ENCODE measurements at regions not wholly inside any gene's neighbourhood (a gene's known extent, or its start where the extent isn't known, plus 50 kb on each side); places are given as distances from the start of the nearest gene placed in this dataset.

DNA sequence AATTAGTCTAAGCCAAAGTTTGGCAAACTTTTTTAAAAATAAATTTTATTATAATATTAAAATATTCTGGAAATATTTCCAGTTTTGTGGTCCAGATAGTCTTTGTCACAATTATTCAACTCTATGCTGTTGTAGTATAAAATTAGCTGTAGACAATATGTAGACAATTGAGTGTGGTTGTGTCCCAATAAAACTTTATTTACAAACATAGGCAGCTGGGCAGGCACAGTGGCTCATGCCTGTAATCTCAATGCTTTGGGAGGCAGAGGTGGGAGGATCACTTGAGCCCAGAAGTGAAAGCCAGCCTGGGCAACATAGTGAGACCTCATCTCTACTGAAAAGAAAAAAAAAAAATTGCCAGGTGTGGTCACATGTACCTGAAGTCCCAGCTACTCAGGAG, 150.5 kb upstream of the EPB41L4A start:
- Histone ChIP-seq H3K79me2 (ENCODE audit: low read length) (no peaks in the 10 kb centered on the region), H3K4me2 (ENCODE audit: low read depth, low read length, poor library complexity, severe bottlenecking) (no peak overlapping the region), H3K27me3 (ENCODE audit: low read length) (0 out of 2 replicates have a peak, but pooled peaks cover 2% of the 10 kb centered on the region), H3K9me2 (replicated peaks; ENCODE audit: insufficient read depth, low read length) (no peaks in the 10 kb centered on the region), H3K4me3 (ENCODE audit: low read length) (no peak overlapping the region), H2AFZ (ENCODE audit: low read length) (no peak overlapping the region), H3K9ac (ENCODE audit: low read length) (no peak overlapping the region), H3K4me1 (ENCODE audit: low read length) (peaks cover 14% of the 10 kb centered on the region), H3K9me3 (ENCODE audit: low read length) (peaks cover 4% of the 10 kb centered on the region; the same call in 1 of the 2 replicates), H3K36me3 (ENCODE audit: insufficient read depth, low read length) (0 out of 2 replicates have a peak, but pooled peaks cover 3% of the 10 kb centered on the region), H4K20me1 (ENCODE audit: insufficient read depth, low read depth, low read length) (no peaks in the 10 kb centered on the region), H3K27ac (ENCODE audit: low read length) (no peak overlapping the region)
- DNase-seq, result no peak

DNA sequence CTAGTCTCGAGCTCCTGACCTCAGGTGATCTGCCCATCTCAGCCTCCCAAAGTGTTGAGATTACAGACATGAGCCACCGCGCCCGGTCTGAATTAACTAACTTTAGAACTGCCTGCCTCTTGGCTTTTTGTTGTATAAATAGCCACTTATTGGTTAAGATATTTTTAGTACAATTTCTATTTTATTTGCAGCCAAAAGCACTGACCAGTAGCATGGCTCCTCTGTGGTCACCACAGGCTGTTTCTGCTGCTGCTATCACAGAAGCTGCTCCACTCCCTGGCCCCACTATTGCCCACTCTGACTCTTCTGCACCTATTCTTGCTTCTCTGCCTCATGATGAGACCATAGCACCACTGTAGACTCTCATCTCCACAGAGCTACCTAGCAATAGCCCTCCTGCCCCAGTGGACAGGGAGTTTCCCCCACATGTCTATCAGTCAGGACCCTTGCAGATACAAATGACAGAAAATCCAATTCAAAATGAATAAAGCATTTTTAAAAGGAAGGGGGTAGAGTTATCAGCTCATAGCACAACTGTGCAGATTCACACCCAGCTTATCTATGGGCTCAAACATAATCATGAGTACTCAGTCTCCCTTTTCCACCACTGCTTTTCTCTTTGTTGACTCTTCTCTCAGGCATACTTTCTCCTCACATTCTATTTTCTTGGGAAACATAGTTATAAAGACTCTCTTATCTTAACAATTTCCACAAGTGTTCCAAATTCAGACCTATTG, 151.8 kb upstream of the EPB41L4A start:
- H3K36me3 ChIP-seq (ENCODE audit: insufficient read depth, low read length), result no peaks in the 10 kb centered on the region
- H3K9ac ChIP-seq (ENCODE audit: low read length), result no peak overlapping the region
- H3K79me2 ChIP-seq (ENCODE audit: low read length), result no peaks in the 10 kb centered on the region
- H3K9me2 ChIP-seq (replicated peaks; ENCODE audit: insufficient read depth, low read length), result no peaks in the 10 kb centered on the region
- no peaks in the 10 kb centered on the region for H4K20me1 ChIP-seq (ENCODE audit: insufficient read depth, low read depth, low read length)
- DNase-seq, result no peak
- H3K9me3 ChIP-seq (ENCODE audit: low read length), result no peaks in the 10 kb centered on the region
- no peak overlapping the region for H3K4me2 ChIP-seq (ENCODE audit: low read depth, low read length, poor library complexity, severe bottlenecking)
- peaks cover 18% of the 10 kb centered on the region for H3K4me1 ChIP-seq (ENCODE audit: low read length)
- 0 out of 2 replicates have a peak, but pooled peaks cover 2% of the 10 kb centered on the region for H3K27me3 ChIP-seq (ENCODE audit: low read length)
- H3K27ac ChIP-seq (ENCODE audit: low read length), result no peak overlapping the region
- no peak overlapping the region for H3K4me3 ChIP-seq (ENCODE audit: low read length)
- no peak overlapping the region for H2AFZ ChIP-seq (ENCODE audit: low read length)

DNA sequence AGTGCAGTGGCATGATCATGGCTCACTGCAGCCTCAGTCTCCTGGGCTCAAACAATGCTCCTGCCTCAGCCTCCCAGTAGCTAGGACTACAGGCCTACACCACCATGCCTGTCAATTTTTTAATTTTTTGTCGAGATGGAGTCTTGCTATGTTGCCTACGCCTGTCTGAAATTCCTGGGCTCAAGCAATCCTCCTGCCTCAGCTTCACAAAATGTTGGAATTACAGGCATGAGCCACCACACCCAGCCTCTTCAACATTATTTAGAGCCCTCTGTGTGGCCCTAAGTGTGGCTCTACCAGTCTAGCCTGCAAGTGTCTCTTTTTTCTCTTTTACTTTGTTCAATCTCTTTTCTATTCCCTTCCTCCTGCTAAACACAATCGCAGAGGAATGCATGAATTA, 154.4 kb upstream of the EPB41L4A start:
- no peak overlapping the region for H3K4me3 ChIP-seq (ENCODE audit: low read length)
- DNase-seq, result no peak
- H2AFZ ChIP-seq (ENCODE audit: low read length), result no peak overlapping the region
- H3K9ac ChIP-seq (ENCODE audit: low read length), result no peak overlapping the region
- H3K27me3 ChIP-seq (ENCODE audit: low read length), result 0 out of 2 replicates have a peak, but pooled peaks cover 2% of the 10 kb centered on the region
- H3K4me2 ChIP-seq (ENCODE audit: low read depth, low read length, poor library complexity, severe bottlenecking), result no peak overlapping the region
- H3K79me2 ChIP-seq (ENCODE audit: low read length), result no peaks in the 10 kb centered on the region
- H3K4me1 ChIP-seq (ENCODE audit: low read length), result peaks cover 17% of the 10 kb centered on the region
- no peaks in the 10 kb centered on the region for H3K36me3 ChIP-seq (ENCODE audit: insufficient read depth, low read length)
- no peaks in the 10 kb centered on the region for H3K9me2 ChIP-seq (replicated peaks; ENCODE audit: insufficient read depth, low read length)
- no peaks in the 10 kb centered on the region for H3K9me3 ChIP-seq (ENCODE audit: low read length)
- no peaks in the 10 kb centered on the region for H4K20me1 ChIP-seq (ENCODE audit: insufficient read depth, low read depth, low read length)
- H3K27ac ChIP-seq (ENCODE audit: low read length), result no peak overlapping the region

DNA sequence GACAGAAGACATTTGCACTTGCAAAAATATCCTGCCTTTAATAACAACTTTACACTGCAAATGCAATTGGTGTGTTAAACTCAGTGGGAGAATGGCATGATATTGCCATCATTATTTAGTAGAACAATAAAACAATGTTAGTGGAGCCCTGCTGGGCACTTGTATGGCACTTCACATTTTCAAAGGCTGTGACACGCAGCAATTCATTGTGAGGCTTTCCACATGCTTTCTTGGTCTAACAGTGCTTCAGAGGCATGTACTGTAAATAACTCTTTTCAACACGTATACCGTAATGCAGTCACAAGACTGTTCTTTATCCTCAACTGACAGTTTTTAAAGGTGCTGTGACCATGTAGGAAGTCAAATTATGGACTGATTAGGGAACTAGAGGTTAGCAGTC, 155.5 kb upstream of the EPB41L4A start:
- no peaks in the 10 kb centered on the region for H4K20me1 ChIP-seq (ENCODE audit: insufficient read depth, low read depth, low read length)
- H3K4me1 ChIP-seq (ENCODE audit: low read length), result peaks cover 17% of the 10 kb centered on the region
- H3K4me3 ChIP-seq (ENCODE audit: low read length), result no peak overlapping the region
- H3K4me2 ChIP-seq (ENCODE audit: low read depth, low read length, poor library complexity, severe bottlenecking), result no peak overlapping the region
- H3K27me3 ChIP-seq (ENCODE audit: low read length), result 0 out of 2 replicates have a peak, but pooled peaks cover 2% of the 10 kb centered on the region
- H2AFZ ChIP-seq (ENCODE audit: low read length), result peak overlapping the region; percentile 46; the same call in 1 of the 2 replicates
- H3K9me2 ChIP-seq (replicated peaks; ENCODE audit: insufficient read depth, low read length), result no peaks in the 10 kb centered on the region
- DNase-seq, result no peak
- no peak overlapping the region for H3K27ac ChIP-seq (ENCODE audit: low read length)
- no peaks in the 10 kb centered on the region for H3K79me2 ChIP-seq (ENCODE audit: low read length)
- H3K36me3 ChIP-seq (ENCODE audit: insufficient read depth, low read length), result no peaks in the 10 kb centered on the region
- no peaks in the 10 kb centered on the region for H3K9me3 ChIP-seq (ENCODE audit: low read length)
- H3K9ac ChIP-seq (ENCODE audit: low read length), result no peak overlapping the region

DNA sequence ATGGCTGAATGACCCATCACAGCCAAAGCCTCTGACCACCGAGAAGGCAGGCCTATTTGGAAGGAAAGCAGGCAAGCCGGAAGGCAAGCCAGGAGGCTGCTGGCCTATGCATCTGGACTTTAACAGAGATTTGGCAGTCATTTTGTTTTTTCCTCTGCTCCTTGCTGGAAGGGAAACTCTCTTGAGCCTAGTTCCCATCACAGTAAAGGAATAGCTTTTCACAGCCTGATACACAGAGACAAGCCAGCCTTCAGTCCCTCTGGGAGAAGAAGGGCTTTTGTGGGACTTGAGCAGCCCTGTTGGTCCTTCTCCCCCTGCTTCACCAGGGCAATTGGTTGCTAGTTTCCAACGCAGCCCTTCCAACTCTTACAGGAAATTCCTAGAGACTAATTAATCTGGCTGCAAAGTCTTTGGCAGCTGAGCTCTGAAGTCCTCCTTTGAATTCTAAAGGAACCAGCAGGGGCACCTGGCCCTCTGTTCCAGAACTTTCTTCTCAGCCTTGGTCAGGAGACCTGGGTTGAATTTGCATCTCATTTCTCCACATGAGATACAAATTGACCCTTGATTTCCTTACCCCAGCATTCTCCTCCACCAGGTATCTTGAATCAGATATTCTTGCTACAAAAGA, 157.3 kb upstream of the EPB41L4A start:
- Histone ChIP-seq H3K9me3 (ENCODE audit: low read length) (no peaks in the 10 kb centered on the region), H3K79me2 (ENCODE audit: low read length) (no peaks in the 10 kb centered on the region), H4K20me1 (ENCODE audit: insufficient read depth, low read depth, low read length) (no peaks in the 10 kb centered on the region), H3K4me2 (ENCODE audit: low read depth, low read length, poor library complexity, severe bottlenecking) (no peak overlapping the region), H3K27ac (ENCODE audit: low read length) (no peak overlapping the region), H3K9me2 (replicated peaks; ENCODE audit: insufficient read depth, low read length) (no peaks in the 10 kb centered on the region), H3K27me3 (ENCODE audit: low read length) (0 out of 2 replicates have a peak, but pooled peaks cover 2% of the 10 kb centered on the region), H3K4me3 (ENCODE audit: low read length) (no peak overlapping the region), H3K36me3 (ENCODE audit: insufficient read depth, low read length) (no peaks in the 10 kb centered on the region), H3K4me1 (ENCODE audit: low read length) (peaks cover 17% of the 10 kb centered on the region), H3K9ac (ENCODE audit: low read length) (no peak overlapping the region), H2AFZ (ENCODE audit: low read length) (no peak overlapping the region)
- DNase-seq, result no peak

DNA sequence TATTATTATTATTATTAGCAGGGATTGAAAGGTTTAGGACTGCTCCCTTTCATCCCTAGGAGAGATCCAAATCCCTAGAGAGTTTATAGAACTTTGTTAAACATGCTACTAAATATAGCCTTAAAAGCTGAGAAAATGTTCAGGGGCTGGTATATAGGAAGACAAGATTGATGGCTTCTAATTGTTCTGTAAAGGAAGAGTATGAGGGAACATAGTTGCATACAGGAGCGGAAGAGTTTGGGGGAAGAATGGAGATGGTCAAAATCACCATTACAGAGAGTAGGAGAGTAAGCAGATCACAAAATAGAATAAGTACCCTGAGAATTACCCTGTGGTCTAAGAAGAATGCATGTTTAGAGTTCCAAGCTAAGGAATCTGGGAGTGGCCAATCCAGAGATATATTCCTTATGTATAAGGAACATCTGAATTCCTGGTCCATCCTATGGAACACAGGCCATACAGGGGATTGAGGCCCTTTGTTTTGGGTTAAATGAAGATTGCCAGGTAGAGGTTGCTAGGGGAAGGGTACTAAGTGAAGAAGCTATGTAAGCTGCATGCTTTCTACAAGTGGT, 158.0 kb upstream of the APC start:
- Histone ChIP-seq H3K4me3 (ENCODE audit: low read length) (no peak overlapping the region), H3K27me3 (ENCODE audit: low read length) (no peaks in the 10 kb centered on the region), H3K9me2 (replicated peaks; ENCODE audit: insufficient read depth, low read length) (no peaks in the 10 kb centered on the region), H2AFZ (ENCODE audit: low read length) (no peak overlapping the region), H3K79me2 (ENCODE audit: low read length) (no peaks in the 10 kb centered on the region), H3K9ac (ENCODE audit: low read length) (no peak overlapping the region), H3K4me1 (ENCODE audit: low read length) (peaks cover 15% of the 10 kb centered on the region), H3K36me3 (ENCODE audit: insufficient read depth, low read length) (no peaks in the 10 kb centered on the region), H3K27ac (ENCODE audit: low read length) (no peak overlapping the region), H3K4me2 (ENCODE audit: low read depth, low read length, poor library complexity, severe bottlenecking) (no peak overlapping the region), H4K20me1 (ENCODE audit: insufficient read depth, low read depth, low read length) (no peaks in the 10 kb centered on the region), H3K9me3 (ENCODE audit: low read length) (no peaks in the 10 kb centered on the region)
- no peak for DNase-seq

DNA sequence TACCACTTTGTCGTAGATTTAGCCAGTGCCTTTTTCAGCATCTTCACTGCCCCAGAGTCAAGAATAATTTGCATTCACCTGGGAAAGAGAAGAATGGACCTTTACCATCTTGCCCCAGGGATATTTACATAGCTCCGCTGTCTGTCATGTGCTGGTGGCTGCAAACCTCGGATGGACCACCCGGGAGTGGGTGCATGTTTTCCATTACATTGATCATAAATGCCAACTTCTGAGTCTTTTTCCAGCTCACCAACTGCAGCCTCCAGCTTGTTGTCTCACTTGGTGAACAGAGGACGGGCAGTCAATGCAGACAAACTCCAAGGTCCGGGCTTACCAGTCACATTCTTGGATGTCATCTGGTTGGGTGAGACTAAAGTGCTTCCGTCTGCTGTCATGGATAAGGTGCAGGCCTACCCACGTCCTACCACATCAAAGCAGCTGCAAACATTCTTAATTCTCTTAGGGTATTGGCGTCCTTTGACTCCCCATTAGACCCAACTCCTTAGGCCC, 155.8 kb upstream of the APC start:
- no peaks in the 10 kb centered on the region for H3K79me2 ChIP-seq (ENCODE audit: low read length)
- no peaks in the 10 kb centered on the region for H3K9me3 ChIP-seq (ENCODE audit: low read length)
- no peaks in the 10 kb centered on the region for H3K27me3 ChIP-seq (ENCODE audit: low read length)
- H3K4me1 ChIP-seq (ENCODE audit: low read length), result peaks cover 19% of the 10 kb centered on the region
- H3K9me2 ChIP-seq (replicated peaks; ENCODE audit: insufficient read depth, low read length), result no peaks in the 10 kb centered on the region
- H2AFZ ChIP-seq (ENCODE audit: low read length), result 0 out of 2 replicates have a peak overlapping the region, but pooled peaks have one; percentile 5
- no peak for DNase-seq
- no peaks in the 10 kb centered on the region for H4K20me1 ChIP-seq (ENCODE audit: insufficient read depth, low read depth, low read length)
- H3K36me3 ChIP-seq (ENCODE audit: insufficient read depth, low read length), result no peaks in the 10 kb centered on the region
- no peak overlapping the region for H3K27ac ChIP-seq (ENCODE audit: low read length)
- H3K9ac ChIP-seq (ENCODE audit: low read length), result no peak overlapping the region
- no peak overlapping the region for H3K4me2 ChIP-seq (ENCODE audit: low read depth, low read length, poor library complexity, severe bottlenecking)
- H3K4me3 ChIP-seq (ENCODE audit: low read length), result no peak overlapping the region

DNA sequence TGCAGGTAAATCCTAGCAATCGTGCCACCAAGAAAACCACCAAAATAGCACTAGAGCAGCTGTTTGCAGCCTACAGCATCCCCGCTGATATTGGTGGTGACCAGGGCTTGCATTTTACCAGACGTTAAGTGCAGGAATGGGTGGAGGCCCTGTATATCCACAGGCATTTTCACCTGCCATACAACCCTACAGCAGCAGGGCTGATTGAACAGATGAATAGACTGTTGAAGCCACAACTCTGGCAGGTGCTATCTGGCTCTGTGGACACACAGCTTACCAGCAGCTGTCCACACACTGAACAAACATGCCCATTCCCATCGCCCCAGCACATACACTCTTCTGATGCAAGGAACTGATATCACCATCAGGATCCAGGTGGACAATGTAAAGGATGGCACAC, 154.5 kb upstream of the APC start:
- H2AFZ ChIP-seq (ENCODE audit: low read length), result no peak overlapping the region

More for the DNA sequence above, 154.5 kb upstream of the APC start:
- Histone ChIP-seq H3K4me1 (ENCODE audit: low read length) (peaks cover 18% of the 10 kb centered on the region), H3K36me3 (ENCODE audit: insufficient read depth, low read length) (no peaks in the 10 kb centered on the region), H4K20me1 (ENCODE audit: insufficient read depth, low read depth, low read length) (no peaks in the 10 kb centered on the region), H3K4me3 (ENCODE audit: low read length) (no peak overlapping the region), H3K9me3 (ENCODE audit: low read length) (no peaks in the 10 kb centered on the region), H3K27me3 (ENCODE audit: low read length) (no peaks in the 10 kb centered on the region), H3K9me2 (replicated peaks; ENCODE audit: insufficient read depth, low read length) (no peaks in the 10 kb centered on the region), H3K4me2 (ENCODE audit: low read depth, low read length, poor library complexity, severe bottlenecking) (no peak overlapping the region), H3K27ac (ENCODE audit: low read length) (no peak overlapping the region), H3K79me2 (ENCODE audit: low read length) (no peaks in the 10 kb centered on the region), H3K9ac (ENCODE audit: low read length) (no peak overlapping the region)
- no peak for DNase-seq

Data from Karpas-422 (cell line).